B cell (primary cell): ENCODE measurements at regions not wholly inside any gene's neighbourhood (a gene's known extent, or its start where the extent isn't known, plus 50 kb on each side); places are given as distances from the start of the nearest gene placed in this dataset.

Experiments
- ATAC-seq: fragments of 200-7000 bp; cut with Tn5 transposase; one replicate; pipeline ENCODE4 v1.10.0; 2021; ENCODE audit warnings: low read depth, mild to moderate bottlenecking, moderate number of reproducible peaks, moderate library complexity
- CTCF ChIA-PET: fragments of 350-600 bp; sonication (Branson Sonifier 250); formaldehyde crosslinking; loops from one replicate; lab custom pipeline; 2021; ENCODE audit warnings: antibody characterized with exemption, inconsistent platforms; lab: Charles Lee
- POLR2A ChIA-PET: fragments of 350-600 bp; sonication (Branson Sonifier 250); formaldehyde crosslinking; loops from one replicate; lab custom pipeline; 2021; ENCODE audit warnings: antibody characterized with exemption; lab: Charles Lee
- DNase-seq: peaks from one replicate; pipeline ENCODE4 v3.0.0; 2013
- H2AFZ ChIP-seq: 2 replicates; pipeline ENCODE4 v1.6.1; 2012; ENCODE audit warnings: mild to moderate bottlenecking, low read depth, low read length; ENCODE audit not compliant: insufficient read depth, poor library complexity, severe bottlenecking
- H3K27ac ChIP-seq, 2 donors: 1 replicate in 1 of 2; 2 replicates in 1 of 2; pipeline ENCODE4 v1.5.1; 2012 to 2013; ENCODE audit warnings: low read length in 2 of 2, mild to moderate bottlenecking in 2 of 2, moderate library complexity in 1 of 2
- H3K27me3 ChIP-seq, 4 experiments: fragments of 200-600 bp in 1 of 4; sonication (generic) in 1 of 4; replicated peaks in 1 of 4; 1 replicate in 2 of 4; 2 replicates in 2 of 4; pipeline versions ENCODE4 v1.6.1 to v1.7.0; 2013 to 2016; ENCODE audit warnings: low read length in 3 of 4, mild to moderate bottlenecking in 2 of 4, mixed read lengths in 1 of 4, moderate library complexity in 1 of 4; ENCODE audit not compliant: insufficient read depth in 4 of 4, control insufficient read depth in 3 of 4; ENCODE audit errors: control extremely low read depth in 1 of 4
- H3K36me3 ChIP-seq, 2 experiments: replicated peaks in 1 of 2; 1 replicate in 1 of 2; 2 replicates in 1 of 2; pipeline versions ENCODE4 v1.6.1 to v1.7.1; 2013; ENCODE audit warnings: low read length in 1 of 2; ENCODE audit not compliant: insufficient read depth in 2 of 2, control insufficient read depth in 1 of 2; ENCODE audit errors: control extremely low read depth in 1 of 2, extremely low read depth in 1 of 2
- H3K4me1 ChIP-seq, 2 donors: fragments of 200-600 bp in 1 of 2; sonication (generic) in 1 of 2; 1 replicate in 1 of 2; 2 replicates in 1 of 2; pipeline versions ENCODE4 v1.5.1 to v1.6.1; 2013 to 2017; ENCODE audit warnings: low read length in 2 of 2; ENCODE audit not compliant: control insufficient read depth in 2 of 2, insufficient read depth in 2 of 2
- H3K4me2 ChIP-seq: replicated peaks from 2 replicates; pipeline ENCODE3; 2012; ENCODE audit warnings: mild to moderate bottlenecking, low read depth, low read length; ENCODE audit not compliant: poor library complexity, severe bottlenecking
- H3K4me3 ChIP-seq, 5 experiments: fragments of 200-600 bp in 1 of 5; sonication (generic) in 1 of 5; 1 replicate in 3 of 5; 2 replicates in 2 of 5; pipeline versions ENCODE4 v1.5.1 to v1.7.0; 2011 to 2016; ENCODE audit warnings: low read length in 4 of 5, mild to moderate bottlenecking in 4 of 5, low read depth in 2 of 5, control low read depth in 1 of 5, moderate library complexity in 1 of 5; ENCODE audit not compliant: insufficient read depth in 1 of 5; ENCODE audit errors: control extremely low read depth in 1 of 5, extremely low read depth in 1 of 5
- H3K79me2 ChIP-seq: fragments of 200-600 bp; sonication (generic); one replicate; pipeline ENCODE4 v1.6.0; 2016; ENCODE audit warnings: low read length; ENCODE audit not compliant: control insufficient read depth, insufficient read depth
- H3K9ac ChIP-seq: fragments of 200-600 bp; sonication (generic); 2 replicates; pipeline ENCODE4 v1.6.1; 2017; ENCODE audit warnings: mild to moderate bottlenecking, low read length, moderate library complexity
- H3K9me3 ChIP-seq, 3 donors: one replicate each; pipeline versions ENCODE4 v1.6.1 to v1.7.1; 2013; ENCODE audit warnings: low read length in 2 of 3; ENCODE audit not compliant: control insufficient read depth in 2 of 3, insufficient read depth in 1 of 3; ENCODE audit errors: control extremely low read depth in 1 of 3
- H4K20me1 ChIP-seq: 2 replicates; pipeline ENCODE4 v1.6.0; 2012; ENCODE audit warnings: mild to moderate bottlenecking, low read length; ENCODE audit not compliant: insufficient read depth, control insufficient read depth, poor library complexity, severe bottlenecking
- H3K27ac Mint-ChIP-seq: one replicate; pipeline ENCODE4 v1.8.0; 2021; ENCODE audit warnings: mixed read lengths
- H3K27me3 Mint-ChIP-seq: one replicate; pipeline ENCODE4 v1.8.0; 2021; ENCODE audit warnings: mixed read lengths
- H3K4me1 Mint-ChIP-seq: one replicate; pipeline ENCODE4 v1.8.0; 2021; ENCODE audit warnings: mixed read lengths
- H3K4me3 Mint-ChIP-seq: one replicate; pipeline ENCODE4 v1.8.0; 2021; ENCODE audit warnings: mixed read lengths
- H3K9me3 Mint-ChIP-seq: one replicate; pipeline ENCODE4 v1.8.0; 2022; ENCODE audit warnings: mixed read lengths; ENCODE audit not compliant: insufficient read depth
- EZH2 ChIP-seq: IDR thresholded peaks from 2 replicates; pipeline ENCODE4 v1.6.1; 2012; ENCODE audit warnings: borderline replicate concordance, low read depth, mild to moderate bottlenecking, moderate library complexity, low read length; ENCODE audit not compliant: insufficient read depth, poor library complexity, severe bottlenecking
- WGBS: methylation state at CpG from one replicate; pipeline ENCODE4 v1.1.5; 2013; ENCODE audit warnings: missing lambda C conversion rate; ENCODE audit not compliant: insufficient coverage; 5-methylcytosine and 5-hydroxymethylcytosine counted together
- intact Hi-C: fragments of 100-400 bp; cut with micrococcal nuclease; formaldehyde crosslinking; loops from one replicate; pipeline ENCODE4 v1.10.0; 2022
- TF ChIP-seq, protein P1 (sequence below): fragments of 200-600 bp; IDR thresholded peaks from one replicate; pipeline ENCODE4 v1.8.0; 2022; ENCODE audit warnings: antibody characterized with exemption, mild to moderate bottlenecking

DNA sequence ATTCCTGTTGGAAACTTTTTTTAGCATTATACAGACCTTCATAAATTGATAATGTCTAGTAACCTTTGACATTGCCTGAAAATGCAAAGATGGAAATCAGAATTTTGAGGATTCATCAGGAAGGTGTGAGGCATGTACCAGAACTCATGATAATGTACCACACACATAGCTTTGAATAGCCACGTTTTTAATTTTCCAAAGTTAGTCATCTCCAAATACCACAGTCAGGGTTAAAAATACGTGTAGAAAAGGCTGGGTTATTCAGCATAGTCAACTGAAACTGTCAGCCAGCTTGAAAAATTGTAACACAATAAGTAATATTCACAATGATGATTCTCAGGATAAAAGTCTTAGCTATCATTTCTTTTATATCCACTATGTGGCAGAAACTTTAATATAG is 102.0 kb upstream of the THRB start:
- Mint-ChIP-seq H3K27ac (no peak overlapping the region), H3K27me3 (peaks cover 9% of the 10 kb centered on the region), H3K9me3 (no peaks in the 10 kb centered on the region), H3K4me1 (no peaks in the 10 kb centered on the region), H3K4me3 (no peak overlapping the region)
- ChIA-PET CTCF (interaction anchor here (1.1 kb wide), 1 partner anchor 14 kb away, joined by 3 read pairs; no protein-coding TSS in a partner anchor), POLR2A (no interaction called here)
- Histone ChIP-seq H3K79me2 (no peaks in the 10 kb centered on the region), H4K20me1 (no peaks in the 10 kb centered on the region), H3K4me1 (no peaks in the 10 kb centered on the region), H3K9ac (no peak overlapping the region), H3K27me3 (no peaks in the 10 kb centered on the region), H3K4me3 (no peak overlapping the region), H3K4me2 (no peak overlapping the region), H3K36me3 (no peaks in the 10 kb centered on the region), H3K9me3 (no peaks in the 10 kb centered on the region), H3K27ac (no peak overlapping the region), H2AFZ (no peak overlapping the region)
- DNase-seq, result no peak
- ATAC-seq, result no peak
- WGBS, result no CpG with 5 or more reads among the region's 2 CpGs
- TF ChIP-seq, protein P1, sequence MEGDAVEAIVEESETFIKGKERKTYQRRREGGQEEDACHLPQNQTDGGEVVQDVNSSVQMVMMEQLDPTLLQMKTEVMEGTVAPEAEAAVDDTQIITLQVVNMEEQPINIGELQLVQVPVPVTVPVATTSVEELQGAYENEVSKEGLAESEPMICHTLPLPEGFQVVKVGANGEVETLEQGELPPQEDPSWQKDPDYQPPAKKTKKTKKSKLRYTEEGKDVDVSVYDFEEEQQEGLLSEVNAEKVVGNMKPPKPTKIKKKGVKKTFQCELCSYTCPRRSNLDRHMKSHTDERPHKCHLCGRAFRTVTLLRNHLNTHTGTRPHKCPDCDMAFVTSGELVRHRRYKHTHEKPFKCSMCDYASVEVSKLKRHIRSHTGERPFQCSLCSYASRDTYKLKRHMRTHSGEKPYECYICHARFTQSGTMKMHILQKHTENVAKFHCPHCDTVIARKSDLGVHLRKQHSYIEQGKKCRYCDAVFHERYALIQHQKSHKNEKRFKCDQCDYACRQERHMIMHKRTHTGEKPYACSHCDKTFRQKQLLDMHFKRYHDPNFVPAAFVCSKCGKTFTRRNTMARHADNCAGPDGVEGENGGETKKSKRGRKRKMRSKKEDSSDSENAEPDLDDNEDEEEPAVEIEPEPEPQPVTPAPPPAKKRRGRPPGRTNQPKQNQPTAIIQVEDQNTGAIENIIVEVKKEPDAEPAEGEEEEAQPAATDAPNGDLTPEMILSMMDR, result no peak
- no peak for TF ChIP-seq EZH2
- intact Hi-C loops, result no loop called here

DNA sequence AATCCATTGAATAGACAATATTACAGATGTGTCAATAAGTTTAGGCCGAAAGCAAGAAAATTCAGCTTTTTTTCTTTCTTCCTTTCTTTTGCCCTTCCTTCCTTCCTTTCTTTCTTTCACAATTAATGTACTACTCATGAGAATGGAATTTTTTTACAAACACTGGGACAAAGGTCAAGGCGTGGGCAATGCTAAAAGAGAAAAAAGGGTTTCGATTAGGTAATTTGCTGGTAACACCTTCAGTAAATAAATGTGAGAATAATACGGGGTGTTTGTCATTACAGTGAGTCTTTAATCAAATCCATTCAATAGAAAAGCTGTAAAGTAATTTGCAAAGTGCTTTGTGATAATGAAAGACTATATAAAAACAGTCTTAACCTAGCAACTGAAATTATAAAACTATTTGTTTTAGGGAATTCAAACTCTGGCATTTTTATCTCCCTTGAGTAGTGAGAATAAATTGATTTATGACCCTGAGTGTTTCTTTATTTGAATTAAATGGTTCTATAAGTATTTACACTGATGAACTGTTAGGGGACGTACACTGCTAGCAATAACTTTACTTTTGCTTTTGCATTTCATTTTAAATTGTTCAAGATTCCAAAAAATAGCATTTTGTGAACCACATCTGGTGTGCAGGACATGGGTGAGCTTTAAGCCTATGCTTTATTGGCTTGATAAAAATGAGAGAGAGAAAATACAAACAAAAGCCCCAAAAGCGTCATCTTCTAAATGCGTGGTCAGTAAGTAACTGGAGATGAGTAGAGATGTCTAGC is 104.2 kb upstream of the THRB start:
- Histone ChIP-seq H2AFZ (no peak overlapping the region), H3K4me3 (no peak overlapping the region), H3K36me3 (no peaks in the 10 kb centered on the region), H3K9me3 (no peaks in the 10 kb centered on the region), H4K20me1 (no peaks in the 10 kb centered on the region), H3K4me2 (no peak overlapping the region), H3K79me2 (no peaks in the 10 kb centered on the region), H3K4me1 (no peaks in the 10 kb centered on the region), H3K9ac (no peak overlapping the region), H3K27ac (no peak overlapping the region), H3K27me3 (peaks cover 0 to 3% (median 0%) of the 10 kb centered on the region in 4 experiments)
- POLR2A ChIA-PET, result no interaction called here
- ATAC-seq (no peak), DNase-seq (no peak)
- Mint-ChIP-seq H3K27ac (no peak overlapping the region), H3K9me3 (no peaks in the 10 kb centered on the region), H3K27me3 (peaks cover 3% of the 10 kb centered on the region), H3K4me1 (no peaks in the 10 kb centered on the region), H3K4me3 (no peak overlapping the region)
- intact Hi-C loops, result no loop called here
- TF ChIP-seq EZH2, result no peak
- TF ChIP-seq, protein P1, result no peak
- CTCF ChIA-PET, result no interaction called here
- no CpG with 5 or more reads among the region's 7 CpGs for WGBS
